ENCODE measurements at regions not wholly inside any gene's neighbourhood (a gene's known extent, or its start where the extent isn't known, plus 50 kb on each side); places are given as distances from the start of the nearest gene placed in this dataset.

GRCh38 chr5:3299441-3299840 is 296.2 kb upstream of the IRX1 start:
- no peak for TF ChIP-seq EZH2 (IDR thresholded peaks at IDR 0.05; ENCODE audit: low read length, missing control alignments)
- TF ChIP-seq CTCF (conservative IDR thresholded peaks at IDR 0.05 in 1 of 2, IDR thresholded peaks at IDR 0.05 in 1 of 2; ENCODE audit: low read depth in 1 of 2, low read length in 2 of 2) = no peak
